GM18873 (cell line): ENCODE measurements at regions not wholly inside any gene's neighbourhood (a gene's known extent, or its start where the extent isn't known, plus 50 kb on each side); places are given as distances from the start of the nearest gene placed in this dataset.

Experiments used
- ATAC-seq: cut with Tn5 transposase; IDR thresholded peaks from one replicate; pipeline ENCODE4 v1.9.1; 2021; ENCODE audit warnings: mild to moderate bottlenecking, moderate library complexity, moderate number of reproducible peaks; ENCODE audit not compliant: unreplicated experiment, low FRiP score

GRCh38 chr18:60951091-60951490 lies 382.1 kb upstream of the CDH20 start:
- no peak for ATAC-seq

DNA sequence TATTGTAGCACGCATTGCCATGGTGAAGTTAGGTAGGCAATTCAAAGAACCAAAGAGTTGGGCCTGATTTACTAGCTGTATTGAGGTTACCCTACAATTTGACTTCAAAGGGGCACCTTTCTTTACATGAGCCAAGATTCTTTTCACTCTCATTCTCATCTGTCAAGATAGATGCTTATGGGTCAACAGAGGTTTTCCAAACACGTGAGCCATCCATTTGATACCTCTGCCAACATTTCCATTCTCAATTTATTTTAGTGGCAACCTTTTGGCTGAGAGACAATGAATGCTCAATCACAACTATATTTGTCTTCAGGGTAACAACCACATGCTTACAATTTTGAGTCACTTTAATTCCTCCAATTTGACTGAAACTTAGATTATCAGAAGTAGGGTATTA lies 370.6 kb upstream of the CDH20 start:
- ATAC-seq = no peak

DNA sequence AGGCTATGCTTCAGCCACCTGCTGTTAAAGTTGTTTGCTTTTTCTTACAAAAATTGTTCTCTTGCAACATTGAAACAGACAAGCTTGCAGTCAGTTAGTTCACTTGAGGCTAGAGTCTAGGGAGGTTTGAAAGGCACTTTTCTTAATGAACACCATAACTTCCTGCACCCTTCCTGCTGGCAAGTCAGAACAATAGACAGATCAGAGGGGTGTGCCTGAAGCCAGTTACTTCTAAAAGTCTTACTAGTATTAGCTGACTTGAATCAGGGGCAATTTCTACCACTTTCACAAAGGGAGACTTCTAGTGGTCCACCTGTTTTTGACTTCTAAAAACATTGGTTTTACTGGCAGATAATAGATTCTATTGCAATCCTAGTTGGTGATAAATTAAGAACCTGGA lies 367.4 kb upstream of the CDH20 start:
- no peak for ATAC-seq

DNA sequence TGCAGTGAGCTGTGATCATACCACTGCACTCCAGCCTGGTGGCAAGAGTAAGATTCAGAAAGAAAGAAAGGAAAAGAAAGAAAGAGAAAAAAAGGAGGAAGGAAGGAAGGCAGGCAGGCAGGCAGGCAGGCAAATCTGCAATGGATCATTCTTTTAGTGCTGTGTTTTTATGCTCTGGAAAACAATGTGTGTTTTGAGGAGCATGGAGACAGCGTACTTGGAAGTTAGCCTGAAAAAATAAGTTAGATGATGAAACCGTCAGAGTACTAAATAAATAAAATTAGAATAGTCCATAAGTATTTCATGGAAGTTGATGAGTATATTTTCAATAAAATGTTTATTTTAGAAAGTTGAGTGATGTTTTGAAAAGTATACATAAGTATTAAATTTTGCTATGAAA lies 366.4 kb upstream of the CDH20 start:
- no peak for ATAC-seq

DNA sequence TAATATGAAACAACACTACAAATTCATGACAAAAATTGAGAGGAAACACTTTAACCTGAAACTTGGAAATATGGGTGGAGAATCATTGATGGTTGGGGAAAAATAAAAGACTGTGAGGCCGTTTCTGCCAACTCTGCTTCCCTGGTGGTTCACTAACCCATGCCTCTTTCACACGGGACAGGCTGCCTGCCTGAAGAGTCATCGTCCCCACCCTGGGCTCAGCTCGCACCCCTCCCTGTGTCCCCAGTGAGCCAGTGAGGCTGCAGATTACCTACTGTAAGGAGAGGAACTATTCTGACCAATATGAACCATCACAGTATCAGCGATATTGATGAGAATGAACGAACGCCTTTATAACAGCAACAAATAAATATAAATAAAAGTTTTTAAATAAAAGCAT lies 357.8 kb upstream of the CDH20 start:
- ATAC-seq = no peak

DNA sequence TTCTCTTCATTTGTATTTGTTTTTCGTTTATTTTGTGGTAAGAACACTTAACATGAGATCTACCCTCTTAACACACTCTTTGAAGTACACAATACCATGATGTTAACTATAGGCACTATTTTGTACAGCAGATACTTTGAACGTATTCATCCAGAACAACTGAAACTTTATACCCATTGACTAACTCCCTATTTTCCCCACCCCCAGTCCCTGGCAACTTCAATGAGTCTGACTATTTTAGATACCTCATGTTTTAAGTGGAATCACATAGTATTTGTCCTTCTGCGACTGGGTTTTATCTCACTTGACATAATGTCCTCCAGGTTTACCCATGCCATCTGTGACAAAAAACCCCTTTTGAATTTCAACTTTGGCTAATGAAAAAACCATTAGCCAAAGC lies 356.3 kb upstream of the CDH20 start:
- no peak for ATAC-seq

DNA sequence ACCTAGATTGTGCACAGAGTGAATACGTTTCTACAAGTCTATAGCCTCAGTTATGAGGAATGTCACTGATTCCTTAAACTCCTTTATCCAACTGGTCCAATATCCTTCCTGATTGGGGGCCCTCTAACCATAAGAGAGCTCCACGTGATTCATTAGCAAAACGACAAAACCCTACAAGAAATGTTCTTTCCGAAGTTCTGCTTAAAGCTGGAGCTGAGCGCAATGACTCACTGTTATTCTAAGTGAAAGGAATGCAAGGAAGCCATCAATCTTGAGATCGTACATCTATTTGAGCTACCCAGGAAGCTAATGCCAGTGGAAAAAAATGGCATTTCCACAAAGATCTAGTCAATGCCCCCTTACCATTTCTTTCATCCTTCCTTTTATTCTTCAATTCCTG lies 354.9 kb upstream of the CDH20 start:
- ATAC-seq = no peak

- no peak for ATAC-seq
Measured at GRCh38 chr18:60980422-60981005, 352.7 kb upstream of the CDH20 start.

DNA sequence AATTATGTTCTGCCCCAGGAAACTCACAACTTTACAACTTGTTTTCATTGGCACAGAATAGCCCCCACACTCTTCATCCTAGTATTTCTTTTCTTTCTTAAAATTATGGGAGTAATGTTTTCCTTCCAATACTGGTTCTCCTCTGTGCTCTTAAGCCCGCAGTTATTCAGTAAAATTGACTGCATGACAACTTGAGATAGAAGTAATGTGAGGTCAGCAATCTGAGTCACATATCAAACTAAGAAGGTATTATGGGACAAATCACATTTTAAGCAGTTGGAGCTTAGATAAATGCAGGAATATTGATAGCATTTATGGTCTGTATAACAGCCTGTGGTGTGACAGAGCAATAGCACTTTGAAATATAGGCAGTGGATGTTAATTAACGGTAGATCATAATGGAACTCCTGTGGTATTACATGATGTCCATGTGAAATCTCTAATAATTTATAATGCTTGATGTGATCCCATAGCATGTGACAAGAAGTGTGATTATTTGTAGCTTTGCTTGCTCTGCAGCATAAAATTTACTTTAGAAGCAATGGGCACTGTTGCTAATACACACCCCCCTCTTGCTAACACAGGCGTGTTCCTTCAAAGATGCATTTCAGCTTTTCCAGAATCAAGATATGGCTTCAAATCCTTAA lies 351.4 kb upstream of the CDH20 start:
- no peak for ATAC-seq

- no peak for ATAC-seq
Measured at GRCh38 chr18:60982329-60982695, 350.9 kb upstream of the CDH20 start.

GRCh38 chr18:60982928-60983327 lies 350.3 kb upstream of the CDH20 start:
- no peak for ATAC-seq

DNA sequence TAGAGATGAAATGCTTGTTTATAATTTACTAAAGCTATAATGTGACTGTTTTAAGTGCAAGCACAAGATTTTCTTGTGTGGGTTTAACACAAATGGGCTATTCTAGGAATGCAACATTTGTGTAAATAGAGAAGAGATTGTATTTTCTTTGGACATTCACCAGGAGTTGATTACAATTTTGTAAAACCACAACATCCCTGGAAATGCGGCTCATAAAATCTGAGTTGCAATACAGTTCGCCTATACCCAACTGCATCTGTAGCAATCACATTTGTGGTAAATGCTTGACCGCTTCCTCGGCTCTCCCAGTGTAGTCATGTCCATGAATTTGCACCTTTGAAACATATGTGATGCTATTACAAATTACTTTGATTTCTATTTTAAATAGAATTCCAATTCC lies 348.7 kb upstream of the CDH20 start:
- ATAC-seq = no peak

- ATAC-seq = no peak
Measured at GRCh38 chr18:60987963-60988362, 345.3 kb upstream of the CDH20 start.

GRCh38 chr18:60996326-60996725 lies 336.9 kb upstream of the CDH20 start:
- no peak for ATAC-seq

DNA sequence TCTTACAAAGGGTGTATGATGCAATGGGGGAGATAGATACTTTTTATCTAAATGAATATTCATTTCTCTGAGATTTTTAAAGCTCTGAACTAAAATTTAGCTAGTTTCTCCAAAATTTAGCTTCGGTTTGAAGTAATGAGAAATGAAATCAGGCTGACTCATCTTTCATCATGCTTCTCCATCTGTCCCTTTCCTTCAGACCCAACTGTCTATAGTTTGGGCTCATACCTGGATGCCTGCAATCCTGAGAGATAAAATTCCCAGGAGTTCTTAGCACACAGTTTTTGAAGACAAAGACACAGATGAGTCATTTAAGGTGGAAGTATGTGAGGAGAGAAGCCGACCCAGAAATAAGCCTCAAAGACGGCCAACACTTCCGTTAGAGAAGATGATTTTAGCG lies 336.4 kb upstream of the CDH20 start:
- no peak for ATAC-seq

GRCh38 chr18:61001138-61001537 lies 332.1 kb upstream of the CDH20 start:
- ATAC-seq = no peak

DNA sequence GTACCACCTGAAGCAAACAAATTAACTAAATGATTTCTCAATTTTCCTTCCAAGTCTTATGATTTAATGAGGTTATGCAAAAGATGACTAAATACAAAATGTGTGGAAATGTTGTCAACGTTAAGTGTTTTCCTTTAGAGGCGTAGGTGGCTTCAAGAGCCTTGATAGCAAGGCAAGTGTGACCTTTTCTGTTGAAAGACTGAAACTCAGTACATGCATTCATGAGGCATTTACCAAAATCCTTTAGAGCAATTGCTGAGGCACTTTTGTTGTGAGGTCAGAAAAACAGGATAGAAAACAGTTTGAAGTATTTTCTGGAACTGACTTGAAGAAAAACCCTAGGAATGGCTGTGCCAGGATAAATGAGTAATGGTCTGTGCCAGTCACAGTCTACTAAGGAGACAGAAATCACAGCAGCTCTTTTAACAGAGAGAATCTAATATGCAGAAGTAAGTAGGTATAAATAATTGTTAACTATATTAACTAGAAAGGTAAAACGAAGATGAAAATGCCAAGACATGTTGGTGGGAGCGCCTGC lies 326.5 kb upstream of the CDH20 start:
- ATAC-seq = no peak

DNA sequence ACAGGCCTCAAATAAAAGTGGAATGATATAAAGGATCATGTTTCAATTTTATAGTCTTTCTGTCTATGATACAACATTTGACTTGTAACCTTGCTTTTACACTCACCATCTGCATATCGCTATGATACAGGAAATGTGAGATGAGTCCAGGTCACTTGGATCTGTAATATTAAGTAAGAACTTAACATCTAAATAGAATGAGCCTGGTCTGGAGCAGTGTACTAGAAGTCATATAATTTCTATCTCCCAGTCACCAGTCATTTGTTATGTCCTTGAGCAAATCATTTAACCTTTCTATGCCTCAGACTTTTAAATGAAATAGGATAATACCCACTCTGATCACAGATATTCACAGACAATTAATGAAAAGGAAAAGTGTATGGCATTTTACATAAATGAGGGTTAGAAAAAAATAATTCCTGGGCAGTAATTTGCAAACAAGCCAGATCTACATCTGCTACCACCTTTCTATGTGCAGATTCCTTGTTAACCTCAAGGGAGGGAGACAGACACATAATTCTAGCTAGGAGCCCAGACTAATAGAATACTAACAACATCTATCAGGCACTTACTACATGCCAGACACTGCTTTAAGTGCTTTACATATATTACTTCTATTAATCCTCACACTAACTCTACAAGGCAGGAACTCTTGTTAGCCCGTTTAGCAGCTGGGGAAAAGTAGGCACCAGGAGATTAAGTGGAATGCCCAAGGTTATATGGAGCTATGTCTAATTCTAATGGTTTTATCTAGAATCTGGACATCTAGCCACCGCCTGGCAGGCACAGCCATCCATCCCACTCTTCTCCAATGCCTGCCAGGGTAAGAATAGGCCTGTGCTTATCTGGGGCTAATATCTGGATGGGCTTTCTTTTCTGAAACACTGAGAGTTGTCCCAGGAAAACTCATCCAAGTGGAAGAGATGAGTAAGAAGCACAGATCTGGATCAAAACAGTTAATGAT lies 313.6 kb upstream of the CDH20 start:
- no peak for ATAC-seq

DNA sequence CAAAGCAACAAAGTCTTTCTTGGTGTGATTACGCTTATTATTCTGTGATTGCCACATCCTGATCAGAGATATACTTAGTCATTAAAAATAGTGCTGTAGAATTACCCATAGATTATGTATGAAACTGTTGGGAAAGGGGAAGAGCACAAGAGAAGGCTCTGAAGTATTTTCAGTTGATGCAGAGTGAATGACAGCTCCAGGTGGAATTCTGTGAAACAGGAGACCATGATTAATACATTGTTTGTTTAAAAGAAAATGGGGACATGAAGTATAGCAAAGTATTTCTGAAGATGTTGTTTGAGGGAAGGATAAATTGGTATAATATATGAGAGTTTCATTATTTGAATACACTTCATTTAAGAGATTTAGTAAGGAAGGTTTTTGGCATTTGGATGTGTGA lies 307.6 kb upstream of the CDH20 start:
- no peak for ATAC-seq

DNA sequence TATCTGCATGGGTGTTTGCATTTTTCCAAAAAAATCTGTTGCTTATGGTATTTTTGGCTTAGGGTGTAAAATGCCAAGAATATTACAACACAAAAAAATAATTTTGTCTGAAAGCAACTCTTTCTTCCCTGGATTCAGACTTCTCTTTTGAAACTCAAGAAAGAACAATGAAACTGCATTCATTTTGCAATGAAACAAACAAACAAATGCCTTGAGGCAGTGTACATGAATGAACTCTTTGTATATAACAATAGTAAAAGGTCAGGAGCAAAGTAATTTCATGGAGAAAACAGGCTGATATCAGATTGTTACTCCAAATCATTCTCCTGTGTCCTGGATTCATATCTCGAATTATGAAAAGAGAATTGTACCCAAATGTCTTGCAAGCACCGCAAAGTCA lies 301.6 kb upstream of the CDH20 start:
- ATAC-seq = no peak

GRCh38 chr18:61034580-61034979 lies 298.6 kb upstream of the CDH20 start:
- no peak for ATAC-seq
